Left hindlimb (tissue), 1 donor: ENCODE measurements at regions not wholly inside any gene's neighbourhood (a gene's known extent, or its start where the extent isn't known, plus 50 kb on each side); places are given as distances from the start of the nearest gene placed in this dataset.
"Not testable (repeated sequence)": the region's sequence is repeated elsewhere in the genome, so short reads cannot be mapped to it uniquely, and the experiment has no call there.

Source experiments
- DNase-seq: peaks from one replicate; pipeline ENCODE4 v3.0.0-alpha.2; 2018

GRCh38 chr4:141347684-141348083, 127.0 kb downstream of the ZNF330 start:
- no peak for DNase-seq

- no peak for DNase-seq
Observed at GRCh38 chr4:141348125-141348524, 127.4 kb downstream of the ZNF330 start.

GRCh38 chr4:141348573-141348972, 127.9 kb downstream of the ZNF330 start:
- no peak for DNase-seq

- no peak for DNase-seq
Observed at GRCh38 chr4:141349236-141349635, 128.5 kb downstream of the ZNF330 start.

- DNase-seq = peak; percentile 56
Observed at GRCh38 chr4:141350122-141350905, 129.6 kb downstream of the ZNF330 start.

GRCh38 chr4:141352331-141352730, 131.6 kb downstream of the ZNF330 start:
- no peak for DNase-seq

- DNase-seq = no peak
Observed at GRCh38 chr4:141352909-141353525, 132.3 kb downstream of the ZNF330 start.

- no peak for DNase-seq
Observed at GRCh38 chr4:141356321-141356962, 135.7 kb downstream of the ZNF330 start.

GRCh38 chr4:141356963-141357335, 136.3 kb downstream of the ZNF330 start:
- no peak for DNase-seq

GRCh38 chr4:141368241-141368640, 147.5 kb downstream of the ZNF330 start:
- not testable (repeated sequence) for DNase-seq

- DNase-seq = no peak
Observed at GRCh38 chr4:141371206-141371605, 150.5 kb downstream of the ZNF330 start.

- no peak for DNase-seq
Observed at GRCh38 chr4:141375855-141376254, 155.2 kb downstream of the ZNF330 start.

- DNase-seq = no peak
Observed at GRCh38 chr4:141376769-141377168, 156.1 kb downstream of the ZNF330 start.

GRCh38 chr4:141387299-141387698, 166.6 kb downstream of the ZNF330 start:
- no peak for DNase-seq

GRCh38 chr4:141388481-141388880, 167.8 kb downstream of the ZNF330 start:
- no peak for DNase-seq

- DNase-seq = no peak
Observed at GRCh38 chr4:141389649-141390048, 169.0 kb downstream of the ZNF330 start.

GRCh38 chr4:141390571-141390970, 169.9 kb downstream of the ZNF330 start:
- no peak for DNase-seq

GRCh38 chr4:141391293-141391692, 170.6 kb downstream of the ZNF330 start:
- DNase-seq = no peak

GRCh38 chr4:141391771-141392170, 171.1 kb downstream of the ZNF330 start:
- no peak for DNase-seq

- no peak for DNase-seq
Observed at GRCh38 chr4:141395246-141395830, 174.6 kb downstream of the ZNF330 start.

- DNase-seq = no peak
Observed at GRCh38 chr4:141395919-141396318, 175.2 kb downstream of the ZNF330 start.

- no peak for DNase-seq
Observed at GRCh38 chr4:141402712-141403111, 182.0 kb downstream of the ZNF330 start.

GRCh38 chr4:141403782-141404181, 183.1 kb downstream of the ZNF330 start:
- DNase-seq = no peak

- DNase-seq = no peak
Observed at GRCh38 chr4:141406237-141406636, 185.5 kb downstream of the ZNF330 start.
